GM12864 (cell line): ENCODE measurements at regions not wholly inside any gene's neighbourhood (a gene's known extent, or its start where the extent isn't known, plus 50 kb on each side); places are given as distances from the start of the nearest gene placed in this dataset.

Experiments used
- DNase-seq: peaks from one replicate; pipeline ENCODE4 v3.0.0-alpha.2; 2011; ENCODE audit warnings: low read depth
- H3K4me3 ChIP-seq: 2 replicates; pipeline ENCODE4 v1.5.1; 2011; ENCODE audit warnings: mild to moderate bottlenecking, low read depth, low read length, control low read depth
- TF ChIP-seq, protein P1 (sequence below): IDR thresholded peaks from 2 replicates; pipeline ENCODE4 v1.5.1; 2011; ENCODE audit warnings: low read depth, mild to moderate bottlenecking, moderate library complexity, low read length, control low read depth, inconsistent platforms; ENCODE audit errors: missing control alignments

DNA sequence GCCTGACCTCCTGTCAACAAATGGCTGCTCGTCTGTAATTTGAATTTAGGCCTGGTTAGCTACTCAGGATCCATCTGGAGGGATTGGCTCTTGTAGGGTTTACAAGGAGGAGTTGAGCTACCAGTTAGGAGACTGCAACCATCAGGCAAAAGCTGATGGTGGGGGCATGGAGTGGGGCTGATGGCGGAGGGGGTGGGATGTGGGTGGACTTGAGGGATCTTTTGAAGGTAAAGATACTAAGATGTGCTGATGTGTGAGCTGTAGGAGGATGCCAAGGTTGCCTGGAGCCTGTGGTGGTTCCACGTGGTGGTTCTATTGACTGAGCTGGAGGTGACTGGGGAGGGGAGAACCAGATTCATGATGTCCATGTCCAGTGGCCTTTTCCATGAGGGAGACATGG is 240.7 kb downstream of the LPIN1 start:
- TF ChIP-seq, protein P1, sequence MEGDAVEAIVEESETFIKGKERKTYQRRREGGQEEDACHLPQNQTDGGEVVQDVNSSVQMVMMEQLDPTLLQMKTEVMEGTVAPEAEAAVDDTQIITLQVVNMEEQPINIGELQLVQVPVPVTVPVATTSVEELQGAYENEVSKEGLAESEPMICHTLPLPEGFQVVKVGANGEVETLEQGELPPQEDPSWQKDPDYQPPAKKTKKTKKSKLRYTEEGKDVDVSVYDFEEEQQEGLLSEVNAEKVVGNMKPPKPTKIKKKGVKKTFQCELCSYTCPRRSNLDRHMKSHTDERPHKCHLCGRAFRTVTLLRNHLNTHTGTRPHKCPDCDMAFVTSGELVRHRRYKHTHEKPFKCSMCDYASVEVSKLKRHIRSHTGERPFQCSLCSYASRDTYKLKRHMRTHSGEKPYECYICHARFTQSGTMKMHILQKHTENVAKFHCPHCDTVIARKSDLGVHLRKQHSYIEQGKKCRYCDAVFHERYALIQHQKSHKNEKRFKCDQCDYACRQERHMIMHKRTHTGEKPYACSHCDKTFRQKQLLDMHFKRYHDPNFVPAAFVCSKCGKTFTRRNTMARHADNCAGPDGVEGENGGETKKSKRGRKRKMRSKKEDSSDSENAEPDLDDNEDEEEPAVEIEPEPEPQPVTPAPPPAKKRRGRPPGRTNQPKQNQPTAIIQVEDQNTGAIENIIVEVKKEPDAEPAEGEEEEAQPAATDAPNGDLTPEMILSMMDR: no peak
- DNase-seq: no peak
- H3K4me3 ChIP-seq: no peak overlapping the region

DNA sequence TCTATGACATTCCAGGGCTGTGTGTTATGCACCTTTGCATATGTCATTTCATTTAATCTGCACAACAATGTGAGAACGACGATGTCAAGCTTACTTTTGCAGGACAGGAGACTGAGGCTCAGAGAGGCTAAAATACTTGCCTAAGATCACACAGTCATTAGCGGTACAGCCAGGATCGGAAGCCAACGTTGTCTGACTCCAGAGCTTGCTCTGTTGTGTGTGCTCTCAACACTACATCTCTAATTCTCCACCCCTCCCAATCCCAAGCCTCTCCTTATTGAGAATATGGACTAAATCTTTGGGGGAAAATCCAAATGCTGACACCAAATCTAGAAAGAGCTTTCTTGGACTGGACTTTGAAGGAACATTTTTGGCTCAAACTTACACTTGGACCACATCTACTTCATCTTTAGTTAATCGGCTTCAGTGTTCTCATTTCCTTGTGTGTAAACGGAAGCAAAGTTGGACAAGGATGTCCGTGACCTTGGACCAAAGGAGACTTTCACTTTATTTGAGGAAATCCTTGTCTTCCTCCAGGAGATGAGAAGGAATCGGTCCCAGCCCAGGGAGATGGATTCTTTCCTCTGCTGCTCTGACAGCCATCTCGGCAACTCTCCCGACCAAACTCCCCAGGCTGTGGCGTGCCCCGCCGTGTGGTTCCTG is 242.4 kb downstream of the LPIN1 start:
- no peak overlapping the region for H3K4me3 ChIP-seq
- TF ChIP-seq, protein P1: no peak

DNA sequence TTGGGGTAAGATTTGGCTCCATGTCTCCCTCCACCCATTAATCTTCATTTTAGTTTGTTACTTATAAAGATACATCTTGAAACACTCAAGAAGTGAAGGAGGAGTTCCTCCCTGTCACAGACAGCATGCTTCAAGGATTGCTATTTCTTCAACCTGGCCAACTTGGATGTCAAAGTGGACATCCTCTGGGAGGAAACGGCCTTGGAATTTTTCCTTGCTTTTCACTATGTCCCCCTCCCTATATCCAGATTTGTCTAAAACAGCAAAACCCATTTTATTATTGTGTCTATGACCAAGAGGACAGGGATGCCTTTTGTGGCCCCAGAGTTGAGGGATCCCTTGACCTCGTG is 242.9 kb downstream of the LPIN1 start:
- no peak for DNase-seq
- TF ChIP-seq, protein P1: no peak

More for the DNA sequence above, 242.4 kb downstream of the LPIN1 start:
- no peak for DNase-seq

DNA sequence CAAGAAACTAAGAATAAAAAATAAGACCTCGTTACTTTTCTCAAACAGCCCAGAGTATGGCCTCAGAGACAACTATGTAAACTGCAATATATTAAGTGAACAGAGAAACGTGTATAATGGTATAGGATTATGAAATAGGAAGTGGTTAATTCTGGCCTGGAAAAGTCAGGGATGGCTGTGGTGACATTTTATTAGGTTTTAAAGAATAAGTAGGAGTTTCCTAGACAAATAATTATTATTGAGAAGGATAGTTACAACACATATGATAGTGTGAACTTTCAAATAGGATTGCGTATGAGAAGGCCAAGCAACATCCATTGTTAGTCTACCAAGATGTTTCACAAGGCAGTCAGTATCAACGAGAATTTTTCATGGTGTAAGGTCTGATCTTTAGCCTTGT is 244.1 kb downstream of the LPIN1 start:
- DNase-seq: no peak
- no peak overlapping the region for H3K4me3 ChIP-seq
- TF ChIP-seq, protein P1: no peak

More for the DNA sequence above, 242.9 kb downstream of the LPIN1 start:
- H3K4me3 ChIP-seq: no peak overlapping the region

DNA sequence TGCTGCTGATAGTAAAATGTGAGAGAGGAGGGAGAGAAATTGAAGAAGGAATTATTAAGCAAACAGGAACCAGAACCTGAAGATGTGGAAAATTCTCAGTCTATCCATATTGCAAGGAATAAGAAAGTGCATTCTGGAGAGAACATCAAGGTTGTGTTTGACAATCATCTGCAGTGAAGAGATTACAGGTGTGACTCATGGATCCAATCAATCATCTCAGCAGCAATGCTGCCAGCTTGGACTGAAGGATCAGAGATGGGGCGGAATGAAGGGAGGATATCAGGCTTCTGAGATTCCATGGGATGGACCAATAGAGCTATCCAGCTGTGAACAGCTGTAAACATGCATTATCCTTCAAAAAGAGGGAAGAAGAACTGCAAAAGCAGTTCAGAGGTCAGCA is 247.3 kb downstream of the LPIN1 start:
- no peak overlapping the region for H3K4me3 ChIP-seq
- no peak for DNase-seq
- TF ChIP-seq, protein P1: no peak

DNA sequence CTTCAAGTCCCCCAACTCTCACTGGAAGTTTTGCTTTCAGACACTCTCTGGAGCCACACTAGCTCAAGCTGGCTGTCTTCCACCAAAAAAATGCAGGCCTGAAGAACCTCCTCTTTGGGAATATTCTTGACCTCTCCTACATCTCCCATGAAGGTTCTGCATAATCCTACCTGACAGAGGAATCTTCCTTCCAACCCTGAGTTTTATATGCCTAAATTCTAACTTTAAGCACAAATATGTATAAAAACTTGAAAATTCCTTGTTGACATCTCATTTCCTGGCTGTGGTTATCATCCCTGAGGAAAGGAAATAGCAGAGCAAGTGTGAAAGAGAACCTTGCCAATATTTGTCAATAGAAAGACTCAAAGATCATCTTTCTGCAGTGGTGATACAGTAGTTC is 249.0 kb downstream of the LPIN1 start:
- H3K4me3 ChIP-seq: no peak overlapping the region
- DNase-seq: no peak
- TF ChIP-seq, protein P1: no peak

DNA sequence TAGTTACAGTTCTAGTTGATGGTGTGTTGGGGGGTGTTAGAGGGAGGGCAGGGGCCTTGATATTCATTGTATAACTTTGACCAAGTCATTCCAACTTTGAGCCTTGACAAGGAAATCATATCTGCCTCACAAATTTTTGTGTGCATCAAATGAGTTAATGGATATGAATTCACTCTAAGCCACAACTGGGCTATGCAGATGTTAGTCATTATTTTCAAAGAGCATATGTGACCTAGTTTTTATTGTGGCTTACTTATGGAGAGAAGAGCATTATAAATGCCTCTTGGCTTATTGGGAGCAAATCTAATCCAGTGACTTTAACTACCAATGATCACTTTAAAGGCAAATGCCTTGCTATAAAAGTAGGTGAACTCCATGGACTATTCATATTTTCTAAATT is 250.2 kb downstream of the LPIN1 start:
- TF ChIP-seq, protein P1: no peak
- H3K4me3 ChIP-seq: no peak overlapping the region
- no peak for DNase-seq
